HG03095 (cell line): ENCODE measurements at regions not wholly inside any gene's neighbourhood (a gene's known extent, or its start where the extent isn't known, plus 50 kb on each side); places are given as distances from the start of the nearest gene placed in this dataset.

ENCODE experiments used
- ATAC-seq: cut with Tn5 transposase; IDR thresholded peaks from one replicate; pipeline ENCODE4 v1.9.1; 2021; ENCODE audit warnings: moderate library complexity; ENCODE audit not compliant: unreplicated experiment

DNA sequence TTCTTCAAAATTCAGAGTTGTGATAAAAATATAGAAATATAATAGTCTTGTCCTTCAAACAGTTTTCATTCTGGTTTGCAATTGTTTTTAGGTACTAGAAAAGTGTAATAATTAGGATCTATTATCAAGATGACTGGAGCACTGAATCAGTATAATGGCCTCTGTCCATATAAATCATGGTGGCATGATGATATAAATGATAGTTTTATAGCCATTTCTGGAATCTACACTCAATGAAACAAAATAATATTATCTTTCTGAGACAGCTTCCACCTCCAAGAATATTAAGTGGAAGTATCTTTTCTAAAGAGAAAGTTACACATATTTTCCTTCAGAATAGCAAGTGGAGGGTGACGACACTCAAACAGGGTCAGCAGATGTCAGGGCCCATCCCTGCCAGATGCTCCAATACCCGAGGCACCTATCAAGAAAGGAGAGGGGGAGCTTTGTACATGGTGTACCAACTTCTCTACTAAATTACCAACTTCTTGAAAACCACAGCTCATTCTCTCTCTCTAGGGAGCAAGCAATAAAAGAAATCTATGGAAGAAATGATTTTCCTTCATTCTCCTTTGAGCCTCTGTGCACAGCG is 882.7 kb upstream of the CHAC2 start:
- no peak for ATAC-seq

- no peak for ATAC-seq
Observed at GRCh38 chr2:52882974-52883373, 884.6 kb upstream of the CHAC2 start.

GRCh38 chr2:52881606-52882005 is 886.0 kb upstream of the CHAC2 start:
- no peak for ATAC-seq

- no peak for ATAC-seq
Observed at GRCh38 chr2:52880872-52881271, 886.7 kb upstream of the CHAC2 start.

GRCh38 chr2:52879561-52879960 is 888.0 kb upstream of the CHAC2 start:
- ATAC-seq: no peak

DNA sequence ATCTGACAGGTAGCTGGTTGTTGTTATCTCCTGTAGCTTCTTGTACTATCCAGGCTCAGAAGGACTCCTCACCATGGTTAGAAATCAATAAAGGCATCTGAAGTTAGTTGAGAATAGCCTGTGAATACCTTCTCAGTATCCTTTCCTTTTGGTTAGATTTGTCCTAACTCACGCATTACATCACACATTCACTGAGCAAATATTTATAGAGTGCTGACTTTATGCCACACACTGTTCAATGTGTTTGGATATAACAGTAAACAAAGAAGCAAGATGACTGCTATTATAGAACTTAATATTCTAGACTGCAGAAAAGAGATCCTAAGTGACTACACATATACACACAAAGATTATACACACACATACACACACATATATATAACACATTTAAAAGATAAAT is 889.9 kb upstream of the CHAC2 start:
- no peak for ATAC-seq

GRCh38 chr2:52874466-52875106 is 893.0 kb upstream of the CHAC2 start:
- ATAC-seq: no peak

- no peak for ATAC-seq
Observed at GRCh38 chr2:52862801-52863200, 904.8 kb upstream of the CHAC2 start.

GRCh38 chr2:52861596-52861995 is 906.0 kb upstream of the CHAC2 start:
- ATAC-seq: no peak

DNA sequence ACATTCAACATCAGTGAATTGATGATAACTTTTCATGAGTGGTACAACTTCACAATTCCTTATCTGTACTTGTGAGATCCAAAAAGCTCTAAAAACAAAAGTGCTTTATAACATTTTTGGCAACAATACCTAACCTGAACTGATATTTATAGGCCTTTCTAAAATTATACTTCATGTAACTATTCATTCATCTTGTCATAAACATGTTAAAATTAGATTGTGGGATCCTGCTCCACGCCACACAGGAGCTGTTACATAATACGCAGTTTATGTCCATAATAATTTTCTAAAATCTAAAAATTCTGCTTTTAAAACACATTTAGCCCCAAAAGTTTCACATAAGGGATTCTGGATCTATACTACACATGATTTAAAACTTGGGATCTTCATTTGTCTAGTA is 908.5 kb upstream of the CHAC2 start:
- no peak for ATAC-seq

GRCh38 chr2:52857722-52858121 is 909.9 kb upstream of the CHAC2 start:
- ATAC-seq: no peak

DNA sequence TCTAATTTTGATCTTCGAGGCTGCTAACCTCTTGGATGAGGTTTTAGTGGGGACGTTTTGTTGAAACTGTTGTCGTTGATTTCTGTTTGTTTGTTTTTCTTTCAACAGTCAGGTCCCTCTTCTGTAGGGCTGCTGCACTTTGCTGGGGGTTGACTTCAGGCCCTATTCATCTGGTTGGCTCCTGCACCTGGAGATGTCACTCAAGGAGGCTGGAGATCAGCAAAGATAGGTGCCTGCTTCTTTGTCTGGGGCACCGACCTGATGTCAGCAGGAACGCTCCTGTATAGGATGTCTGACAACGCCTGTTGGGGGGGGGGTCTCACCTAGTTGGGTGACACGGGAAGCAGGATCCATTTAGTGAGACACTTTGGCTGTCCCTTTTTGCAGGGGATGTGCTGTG is 915.6 kb upstream of the CHAC2 start:
- no peak for ATAC-seq

- no peak for ATAC-seq
Observed at GRCh38 chr2:52844701-52845423, 922.7 kb upstream of the CHAC2 start.

DNA sequence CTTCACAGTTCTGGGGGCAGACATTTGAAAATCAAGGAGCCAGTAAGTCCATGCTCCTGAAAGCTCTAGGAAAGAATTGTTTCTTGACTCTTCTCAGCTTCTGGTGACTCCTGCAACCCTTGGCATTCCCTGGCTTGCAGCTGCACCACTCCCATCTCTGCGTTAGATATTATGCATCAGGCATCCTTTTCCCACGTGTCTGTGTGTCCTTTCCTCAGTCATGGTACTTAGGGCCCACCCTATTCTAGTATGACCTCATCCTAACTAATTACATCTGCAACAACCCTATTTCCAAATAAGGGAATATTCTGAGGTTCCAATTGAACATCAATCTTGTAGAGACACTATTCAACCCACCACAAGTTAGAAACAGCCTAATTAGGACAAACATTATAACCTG is 931.7 kb upstream of the CHAC2 start:
- ATAC-seq: no peak

DNA sequence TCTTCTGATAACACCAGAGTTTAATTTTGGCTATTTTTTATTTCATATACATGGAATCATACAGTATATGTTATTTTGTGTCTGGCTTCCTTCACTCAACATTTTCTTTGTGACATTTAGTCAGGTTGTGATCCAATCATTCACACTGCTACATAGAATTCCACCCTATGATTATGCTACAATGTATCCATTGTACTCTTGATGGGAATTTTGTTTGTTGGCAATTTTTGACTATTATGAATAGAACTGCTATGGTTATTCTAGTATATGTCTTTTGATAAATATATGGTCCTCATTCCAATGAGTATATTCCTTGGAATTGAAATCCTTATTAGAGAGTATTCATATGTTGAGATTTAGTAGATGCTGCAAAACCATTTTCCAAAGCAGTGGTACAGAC is 936.4 kb upstream of the CHAC2 start:
- no peak for ATAC-seq

GRCh38 chr2:52828112-52828511 is 939.5 kb upstream of the CHAC2 start:
- no peak for ATAC-seq

GRCh38 chr2:52821631-52822030 is 946.0 kb upstream of the CHAC2 start:
- ATAC-seq: no peak

- no peak for ATAC-seq
Observed at GRCh38 chr2:52818958-52819357, 948.6 kb upstream of the CHAC2 start.

DNA sequence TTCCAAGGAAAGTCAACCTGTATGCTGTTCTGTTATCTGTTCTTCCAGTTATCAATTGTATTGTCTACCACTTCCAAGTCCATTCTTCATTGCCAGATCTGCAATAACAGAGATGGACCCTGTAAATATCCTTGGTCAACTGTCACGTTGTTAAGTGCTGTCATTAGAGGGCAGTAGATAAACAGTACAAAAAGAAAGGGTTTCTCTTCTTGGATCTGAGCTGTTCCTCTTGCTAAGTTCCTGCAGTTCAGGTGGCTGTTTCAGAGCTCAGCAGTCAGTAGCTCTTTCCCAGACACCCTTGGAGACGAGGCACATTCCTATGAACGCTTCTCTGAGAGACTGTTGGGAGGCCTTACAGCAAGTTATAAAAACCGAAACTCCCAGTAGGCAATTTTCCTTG is 957.1 kb upstream of the CHAC2 start:
- ATAC-seq: no peak

DNA sequence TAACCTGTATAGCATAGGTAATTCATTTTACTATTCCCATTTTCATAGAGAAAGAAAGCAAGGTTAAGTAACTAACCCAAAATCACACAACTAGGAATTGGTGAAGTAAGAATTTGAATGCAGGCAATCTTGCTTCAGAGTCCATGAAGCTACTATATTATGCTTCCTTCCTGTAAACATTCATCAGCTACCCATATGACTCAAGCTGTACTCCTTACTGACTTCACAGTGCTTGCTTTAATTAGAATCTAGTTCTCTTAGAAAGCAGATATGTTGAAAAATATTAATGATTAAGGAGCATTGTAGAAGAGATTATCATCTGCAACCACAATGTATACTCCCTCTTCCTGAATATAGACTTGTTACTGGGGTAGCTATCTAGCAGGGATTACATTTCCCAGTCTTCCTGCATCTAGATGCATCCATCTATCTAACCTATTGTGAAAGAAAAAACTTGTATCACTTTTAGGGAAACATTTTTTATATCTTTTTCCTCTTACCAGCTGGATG is 961.6 kb upstream of the CHAC2 start:
- ATAC-seq: no peak

- ATAC-seq: no peak
Observed at GRCh38 chr2:52794581-52794980, 973.0 kb upstream of the CHAC2 start.

DNA sequence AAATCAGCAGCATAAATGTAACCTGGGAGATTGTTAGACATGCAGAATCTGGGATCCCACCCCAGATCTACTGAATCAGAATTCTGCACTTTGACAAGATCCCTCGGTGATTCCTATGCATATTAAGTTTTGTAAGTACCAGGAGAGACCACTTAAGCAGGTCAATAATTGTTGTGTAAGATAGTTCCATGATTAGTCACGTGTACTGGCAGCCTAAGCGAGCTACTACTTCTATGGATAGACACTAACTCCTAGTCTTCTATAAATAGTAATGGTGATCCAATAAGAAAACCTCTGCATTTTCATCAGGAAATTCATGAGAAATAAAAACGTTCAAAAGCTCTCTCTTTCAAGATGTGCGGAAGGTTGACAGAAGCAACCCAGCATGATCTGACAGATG is 988.2 kb upstream of the CHAC2 start:
- no peak for ATAC-seq
